ENCODE measurements at regions not wholly inside any gene's neighbourhood (a gene's known extent, or its start where the extent isn't known, plus 50 kb on each side); places are given as distances from the start of the nearest gene placed in this dataset.

GRCh38 chr3:22606461-22606860 lies 596.7 kb upstream of the UBE2E2 start:
- CTCF ChIA-PET = no interaction called here
- TF ChIP-seq CTCF (IDR thresholded peaks at IDR 0.05; ENCODE audit: unreplicated experiment) = no peak
- POLR2A ChIA-PET = no interaction called here
- no peaks in the 10 kb centered on the region for H3K4me1 Mint-ChIP-seq (ENCODE audit: insufficient read depth, unreplicated experiment)
- intact Hi-C loops (cut with micrococcal nuclease) = no loop called here
- no peaks in the 10 kb centered on the region for H3K9me3 Mint-ChIP-seq (ENCODE audit: unreplicated experiment)
- DNase-seq (ENCODE audit: unreplicated experiment) = no peak
- H3K27ac Mint-ChIP-seq (ENCODE audit: low read depth, unreplicated experiment) = no peak overlapping the region
- H3K27me3 Mint-ChIP-seq (ENCODE audit: insufficient read depth, unreplicated experiment) = no peaks in the 10 kb centered on the region
- H3K36me3 Mint-ChIP-seq (ENCODE audit: insufficient read depth, unreplicated experiment) = no peaks in the 10 kb centered on the region
- H3K4me3 Mint-ChIP-seq (ENCODE audit: unreplicated experiment) = no peak overlapping the region
- BruUV-seq (replicated peaks) = no TSS peak

DNA sequence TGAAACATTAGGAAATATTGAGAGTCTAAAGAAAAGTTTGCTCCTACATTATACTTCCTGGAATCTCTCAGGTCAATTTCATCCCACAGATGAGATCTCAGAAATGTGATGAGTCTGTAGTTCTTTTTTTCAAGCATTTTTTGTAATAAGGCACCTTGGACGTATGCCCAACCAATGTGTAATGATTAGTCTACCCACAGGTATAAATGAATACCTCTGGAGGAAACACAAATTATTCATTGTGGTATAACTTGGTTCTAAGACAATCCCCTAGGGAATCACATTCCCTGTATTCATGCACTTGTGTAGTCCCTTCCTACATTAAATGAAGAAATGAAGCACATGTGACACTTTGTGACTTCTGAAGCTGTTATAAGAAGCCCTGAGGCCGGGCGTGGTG lies 596.2 kb upstream of the UBE2E2 start:
- H3K4me3 Mint-ChIP-seq (ENCODE audit: unreplicated experiment) = no peak overlapping the region
- H3K36me3 Mint-ChIP-seq (ENCODE audit: insufficient read depth, unreplicated experiment) = no peaks in the 10 kb centered on the region
- POLR2A ChIA-PET = no interaction called here
- CTCF ChIA-PET = no interaction called here
- H3K27ac Mint-ChIP-seq (ENCODE audit: low read depth, unreplicated experiment) = no peak overlapping the region
- TF ChIP-seq CTCF (IDR thresholded peaks at IDR 0.05; ENCODE audit: unreplicated experiment) = no peak
- H3K27me3 Mint-ChIP-seq (ENCODE audit: insufficient read depth, unreplicated experiment) = no peaks in the 10 kb centered on the region
- H3K9me3 Mint-ChIP-seq (ENCODE audit: unreplicated experiment) = no peaks in the 10 kb centered on the region
- intact Hi-C loops (cut with micrococcal nuclease) = no loop called here
- H3K4me1 Mint-ChIP-seq (ENCODE audit: insufficient read depth, unreplicated experiment) = no peaks in the 10 kb centered on the region
- no TSS peak for BruUV-seq (replicated peaks)
- peak; percentile 8 for DNase-seq (ENCODE audit: unreplicated experiment)

DNA sequence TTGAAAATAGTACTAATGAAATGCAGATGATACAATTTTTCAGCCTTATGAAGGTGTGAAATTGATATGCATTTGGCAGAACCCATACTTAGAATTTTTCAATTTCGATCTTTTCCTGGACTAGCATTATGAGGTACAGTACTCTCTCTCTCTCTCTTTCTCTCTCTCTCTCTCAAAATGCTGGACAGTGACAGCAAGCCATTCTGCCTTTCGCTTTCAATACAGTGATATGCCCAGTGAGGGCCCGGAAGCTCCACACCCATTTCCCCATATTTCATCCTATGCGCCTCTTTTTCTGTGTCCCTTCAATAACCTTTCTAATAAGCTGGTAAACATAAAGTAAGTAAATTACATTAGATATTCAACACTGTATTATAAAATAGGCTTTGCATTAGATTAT lies 595.0 kb upstream of the UBE2E2 start:
- no peak overlapping the region for H3K27ac Mint-ChIP-seq (ENCODE audit: low read depth, unreplicated experiment)
- no peaks in the 10 kb centered on the region for H3K4me1 Mint-ChIP-seq (ENCODE audit: insufficient read depth, unreplicated experiment)
- no peak for TF ChIP-seq CTCF (IDR thresholded peaks at IDR 0.05; ENCODE audit: unreplicated experiment)
- CTCF ChIA-PET = no interaction called here
- H3K4me3 Mint-ChIP-seq (ENCODE audit: unreplicated experiment) = no peak overlapping the region
- no peaks in the 10 kb centered on the region for H3K27me3 Mint-ChIP-seq (ENCODE audit: insufficient read depth, unreplicated experiment)
- no peaks in the 10 kb centered on the region for H3K9me3 Mint-ChIP-seq (ENCODE audit: unreplicated experiment)
- BruUV-seq (replicated peaks) = no TSS peak
- no peaks in the 10 kb centered on the region for H3K36me3 Mint-ChIP-seq (ENCODE audit: insufficient read depth, unreplicated experiment)
- POLR2A ChIA-PET = interaction anchor here (0.6 kb wide), 1 partner anchor 20 kb away, joined by 3 read pairs; no protein-coding TSS in a partner anchor
- no peak for DNase-seq (ENCODE audit: unreplicated experiment)
- intact Hi-C loops (cut with micrococcal nuclease) = no loop called here

- Mint-ChIP-seq H3K27me3 (ENCODE audit: insufficient read depth, unreplicated experiment) (no peaks in the 10 kb centered on the region), H3K36me3 (ENCODE audit: insufficient read depth, unreplicated experiment) (no peaks in the 10 kb centered on the region), H3K27ac (ENCODE audit: low read depth, unreplicated experiment) (no peak overlapping the region), H3K4me1 (ENCODE audit: insufficient read depth, unreplicated experiment) (no peaks in the 10 kb centered on the region), H3K4me3 (ENCODE audit: unreplicated experiment) (no peak overlapping the region), H3K9me3 (ENCODE audit: unreplicated experiment) (no peaks in the 10 kb centered on the region)
- DNase-seq (ENCODE audit: unreplicated experiment) = no peak
- TF ChIP-seq CTCF (IDR thresholded peaks at IDR 0.05; ENCODE audit: unreplicated experiment) = no peak
- BruUV-seq (replicated peaks) = no TSS peak
- CTCF ChIA-PET = interaction anchor here (0.9 kb wide), 1 partner anchor 279 kb away, joined by 8 read pairs; no protein-coding TSS in a partner anchor
- POLR2A ChIA-PET = no interaction called here
- intact Hi-C loops (cut with micrococcal nuclease) = no loop called here
Observed at GRCh38 chr3:22608721-22609120, 594.4 kb upstream of the UBE2E2 start.

All from MCF 10A (cell line).